Fibroblast of lung (primary cell): ENCODE measurements at regions not wholly inside any gene's neighbourhood (a gene's known extent, or its start where the extent isn't known, plus 50 kb on each side); places are given as distances from the start of the nearest gene placed in this dataset.

ENCODE experiments used
- DNase-seq, 2 donors: peaks; one replicate each; pipeline versions ENCODE4 v3.0.0 to v3.0.0-alpha.2; 2010; ENCODE audit warnings: low read depth in 2 of 2
- H2AFZ ChIP-seq: 2 replicates; pipeline ENCODE4 v1.5.1; 2012; ENCODE audit warnings: low read length, control low read depth, inconsistent platforms
- H3K27ac ChIP-seq: 2 replicates; pipeline ENCODE4 v1.5.1; 2011; ENCODE audit warnings: low read length, control low read depth; ENCODE audit not compliant: insufficient read depth
- H3K27me3 ChIP-seq: 2 replicates; pipeline ENCODE4 v1.5.1; 2011; ENCODE audit warnings: mild to moderate bottlenecking, low read length; ENCODE audit not compliant: control insufficient read depth, insufficient read depth
- H3K36me3 ChIP-seq: 2 replicates; pipeline ENCODE4 v1.5.1; 2011; ENCODE audit warnings: low read length; ENCODE audit not compliant: control insufficient read depth, insufficient read depth
- H3K4me1 ChIP-seq: 2 replicates; pipeline ENCODE4 v1.5.1; 2011; ENCODE audit warnings: low read length; ENCODE audit not compliant: control insufficient read depth, insufficient read depth; ENCODE audit errors: extremely low read depth
- H3K4me2 ChIP-seq: 2 replicates; pipeline ENCODE4 v1.5.1; 2011; ENCODE audit warnings: low read length, control low read depth; ENCODE audit not compliant: insufficient read depth; ENCODE audit errors: extremely low read depth
- H3K4me3 ChIP-seq, 4 experiments: fragments of 200-600 bp in 1 of 4; sonication (generic) in 1 of 4; replicated peaks in 1 of 4; 2 replicates each; pipeline ENCODE4 v1.5.1; 2011 to 2016; ENCODE audit warnings: low read length in 4 of 4, low read depth in 3 of 4, mild to moderate bottlenecking in 3 of 4, control low read depth in 2 of 4, inconsistent platforms in 1 of 4, mixed read lengths in 1 of 4; ENCODE audit not compliant: insufficient read depth in 1 of 4; ENCODE audit errors: control extremely low read depth in 1 of 4
- H3K79me2 ChIP-seq: 2 replicates; pipeline ENCODE4 v1.5.1; 2012; ENCODE audit warnings: mild to moderate bottlenecking, low read length, inconsistent platforms; ENCODE audit not compliant: control insufficient read depth, insufficient read depth
- H3K9ac ChIP-seq: 2 replicates; pipeline ENCODE4 v1.5.1; 2011; ENCODE audit warnings: mild to moderate bottlenecking, low read length, control low read depth; ENCODE audit not compliant: insufficient read depth
- H3K9me3 ChIP-seq: 2 replicates; pipeline ENCODE4 v1.5.1; 2012; ENCODE audit warnings: low read depth, low read length; ENCODE audit not compliant: control insufficient read depth, insufficient read depth
- H4K20me1 ChIP-seq: 2 replicates; pipeline ENCODE4 v1.5.1; 2011; ENCODE audit warnings: low read length; ENCODE audit not compliant: control insufficient read depth, insufficient read depth; ENCODE audit errors: extremely low read depth
- EZH2 ChIP-seq: IDR thresholded peaks from 2 replicates; pipeline ENCODE4 v1.5.1; 2012; ENCODE audit warnings: low read length, control low read depth, mild to moderate bottlenecking; ENCODE audit errors: missing control alignments
- TF ChIP-seq, protein P1 (sequence below), 2 donors: IDR thresholded peaks in 1 of 2; conservative IDR thresholded peaks in 1 of 2; 1 replicate in 1 of 2; 2 replicates in 1 of 2; pipeline ENCODE4 v1.5.1; 2011 to 2012; ENCODE audit warnings: low read length in 2 of 2, control low read depth in 1 of 2, inconsistent platforms in 1 of 2, low read depth in 1 of 2, mild to moderate bottlenecking in 1 of 2

DNA sequence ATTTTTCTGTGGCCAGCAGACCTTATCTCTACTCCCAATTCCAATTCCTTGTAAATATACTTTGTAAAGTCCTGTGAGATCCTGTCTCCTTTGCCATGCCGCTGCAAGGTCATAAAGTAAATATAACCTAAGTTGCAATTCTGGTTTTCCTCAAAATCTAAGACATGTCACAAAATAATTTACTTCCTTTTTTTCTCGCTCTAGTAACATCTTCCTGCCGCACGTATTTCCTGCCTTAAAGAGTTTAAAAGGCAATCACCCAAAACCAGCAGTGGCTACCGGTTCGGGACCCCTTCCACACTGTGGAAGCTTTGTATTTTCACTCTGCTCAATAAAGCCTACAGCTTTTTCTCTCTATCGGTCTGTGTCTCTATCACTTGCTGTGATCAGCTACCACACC is 832.0 kb upstream of the SLITRK5 start:
- H3K79me2 ChIP-seq: no peaks in the 10 kb centered on the region
- no peak for TF ChIP-seq EZH2
- TF ChIP-seq, protein P1, sequence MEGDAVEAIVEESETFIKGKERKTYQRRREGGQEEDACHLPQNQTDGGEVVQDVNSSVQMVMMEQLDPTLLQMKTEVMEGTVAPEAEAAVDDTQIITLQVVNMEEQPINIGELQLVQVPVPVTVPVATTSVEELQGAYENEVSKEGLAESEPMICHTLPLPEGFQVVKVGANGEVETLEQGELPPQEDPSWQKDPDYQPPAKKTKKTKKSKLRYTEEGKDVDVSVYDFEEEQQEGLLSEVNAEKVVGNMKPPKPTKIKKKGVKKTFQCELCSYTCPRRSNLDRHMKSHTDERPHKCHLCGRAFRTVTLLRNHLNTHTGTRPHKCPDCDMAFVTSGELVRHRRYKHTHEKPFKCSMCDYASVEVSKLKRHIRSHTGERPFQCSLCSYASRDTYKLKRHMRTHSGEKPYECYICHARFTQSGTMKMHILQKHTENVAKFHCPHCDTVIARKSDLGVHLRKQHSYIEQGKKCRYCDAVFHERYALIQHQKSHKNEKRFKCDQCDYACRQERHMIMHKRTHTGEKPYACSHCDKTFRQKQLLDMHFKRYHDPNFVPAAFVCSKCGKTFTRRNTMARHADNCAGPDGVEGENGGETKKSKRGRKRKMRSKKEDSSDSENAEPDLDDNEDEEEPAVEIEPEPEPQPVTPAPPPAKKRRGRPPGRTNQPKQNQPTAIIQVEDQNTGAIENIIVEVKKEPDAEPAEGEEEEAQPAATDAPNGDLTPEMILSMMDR (conservative IDR thresholded peaks at IDR 0.05 in 1 of 2, IDR thresholded peaks at IDR 0.05 in 1 of 2; ENCODE audit: low read depth in 1 of 2, low read length in 2 of 2): no peak
- H3K9me3 ChIP-seq: no peaks in the 10 kb centered on the region
- no peak overlapping the region for H3K4me3 ChIP-seq
- no peak for DNase-seq
- no peak overlapping the region for H3K27ac ChIP-seq
- no peak overlapping the region for H3K4me2 ChIP-seq
- H3K27me3 ChIP-seq: no peaks in the 10 kb centered on the region
- no peak overlapping the region for H3K9ac ChIP-seq
- no peaks in the 10 kb centered on the region for H3K4me1 ChIP-seq
- H4K20me1 ChIP-seq: no peaks in the 10 kb centered on the region
- no peaks in the 10 kb centered on the region for H3K36me3 ChIP-seq
- H2AFZ ChIP-seq: no peak overlapping the region

DNA sequence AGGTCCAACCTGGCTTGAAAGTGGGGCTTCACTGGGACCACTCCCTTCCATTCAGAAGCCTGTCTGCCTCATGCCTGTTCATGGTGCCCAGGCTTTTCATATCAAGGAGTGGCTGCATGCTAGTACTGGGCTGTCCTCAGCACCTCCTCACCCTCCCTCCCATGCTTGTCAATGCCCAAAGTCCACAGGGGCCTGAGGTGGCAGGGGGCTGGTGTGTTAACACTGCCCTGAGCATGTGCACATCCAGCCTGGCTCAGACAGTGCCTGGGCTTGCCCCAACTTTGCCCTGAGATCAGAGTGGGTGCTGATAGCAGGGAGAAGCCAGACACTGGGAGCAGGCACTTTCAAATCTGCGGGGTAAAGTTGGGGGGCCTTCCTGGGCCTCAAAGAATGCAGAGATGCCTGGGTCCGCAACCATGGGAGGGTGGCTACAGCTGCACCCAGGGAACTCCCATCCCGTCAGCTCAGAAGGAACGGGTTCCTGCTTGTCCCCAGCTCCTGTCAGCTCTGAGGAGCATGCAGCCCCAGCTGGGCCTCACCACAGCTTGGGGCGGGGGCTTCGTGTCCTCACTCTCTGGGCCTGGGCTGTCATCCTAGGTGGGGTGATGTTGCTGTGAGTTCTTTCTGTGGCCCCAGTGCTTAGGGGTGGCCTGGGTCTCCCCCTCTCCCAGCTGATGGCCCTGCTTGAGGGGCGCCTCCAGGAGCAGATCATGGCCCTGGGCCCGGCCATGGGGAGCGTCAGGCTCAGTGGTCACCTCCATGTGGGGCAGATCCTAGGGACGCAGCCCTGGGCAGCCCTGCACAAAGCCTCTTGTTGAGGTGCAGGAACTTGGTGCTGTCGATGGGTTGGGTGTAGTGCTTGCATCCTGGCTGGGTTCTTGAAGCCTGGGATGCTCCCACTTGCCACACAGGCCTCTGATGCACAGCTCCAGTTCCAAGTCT is 830.6 kb upstream of the SLITRK5 start:
- H3K36me3 ChIP-seq: no peaks in the 10 kb centered on the region
- no peak overlapping the region for H3K9ac ChIP-seq
- no peaks in the 10 kb centered on the region for H3K27me3 ChIP-seq
- H3K27ac ChIP-seq: no peak overlapping the region
- TF ChIP-seq, protein P1 (conservative IDR thresholded peaks at IDR 0.05 in 1 of 2, IDR thresholded peaks at IDR 0.05 in 1 of 2; ENCODE audit: low read depth in 1 of 2, low read length in 2 of 2): no peak
- TF ChIP-seq EZH2: no peak
- H3K4me2 ChIP-seq: no peak overlapping the region
- H2AFZ ChIP-seq: no peak overlapping the region
- no peak overlapping the region for H3K4me3 ChIP-seq
- no peaks in the 10 kb centered on the region for H4K20me1 ChIP-seq
- H3K4me1 ChIP-seq: no peaks in the 10 kb centered on the region
- H3K9me3 ChIP-seq: no peaks in the 10 kb centered on the region
- no peak for DNase-seq
- H3K79me2 ChIP-seq: no peaks in the 10 kb centered on the region

DNA sequence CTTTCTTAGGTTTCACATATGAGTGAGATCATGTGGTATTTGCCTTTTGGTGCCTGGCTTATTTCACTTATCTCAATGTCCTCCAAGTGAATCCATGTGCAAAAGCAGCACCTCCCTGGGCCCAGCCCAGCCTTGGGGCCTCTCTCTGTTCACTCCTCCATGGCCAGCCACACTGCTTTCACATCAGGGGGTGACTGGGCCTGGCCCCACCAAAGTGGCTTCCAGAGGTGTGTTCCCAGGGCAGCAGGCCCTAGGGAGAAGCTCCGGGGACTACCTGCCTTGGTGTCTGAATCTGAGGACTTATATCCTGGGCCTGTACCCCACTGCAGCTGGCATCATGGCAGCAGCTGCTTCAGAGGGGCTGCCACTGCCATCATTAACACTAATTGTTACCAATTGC is 829.9 kb upstream of the SLITRK5 start:
- H3K4me1 ChIP-seq: no peaks in the 10 kb centered on the region
- H3K79me2 ChIP-seq: no peaks in the 10 kb centered on the region
- no peaks in the 10 kb centered on the region for H3K9me3 ChIP-seq
- TF ChIP-seq, protein P1 (conservative IDR thresholded peaks at IDR 0.05 in 1 of 2, IDR thresholded peaks at IDR 0.05 in 1 of 2; ENCODE audit: low read depth in 1 of 2, low read length in 2 of 2): no peak
- TF ChIP-seq EZH2: no peak
- no peak overlapping the region for H3K27ac ChIP-seq
- no peaks in the 10 kb centered on the region for H4K20me1 ChIP-seq
- H3K27me3 ChIP-seq: no peaks in the 10 kb centered on the region
- H3K36me3 ChIP-seq: no peaks in the 10 kb centered on the region
- no peak overlapping the region for H3K4me2 ChIP-seq
- H3K4me3 ChIP-seq: no peak overlapping the region
- DNase-seq: no peak
- no peak overlapping the region for H3K9ac ChIP-seq
- no peak overlapping the region for H2AFZ ChIP-seq
